Stomach smooth muscle (tissue), 2 donors: ENCODE measurements at regions not wholly inside any gene's neighbourhood (a gene's known extent, or its start where the extent isn't known, plus 50 kb on each side); places are given as distances from the start of the nearest gene placed in this dataset.

Source experiments
- H3K27ac ChIP-seq: one replicate; pipeline ENCODE4 v1.7.0; 2013; ENCODE audit warnings: mild to moderate bottlenecking, low read length, inconsistent platforms
- H3K27me3 ChIP-seq, 2 donors: one replicate each; pipeline ENCODE4 v1.7.0; 2013; ENCODE audit warnings: low read length in 2 of 2; ENCODE audit not compliant: insufficient read depth in 2 of 2, control insufficient read depth in 1 of 2
- H3K36me3 ChIP-seq, 2 donors: one replicate each; pipeline ENCODE4 v1.7.0; 2013; ENCODE audit warnings: low read length in 2 of 2; ENCODE audit not compliant: control insufficient read depth in 2 of 2, insufficient read depth in 2 of 2
- H3K4me1 ChIP-seq: one replicate; pipeline ENCODE4 v1.7.0; 2013; ENCODE audit warnings: low read length; ENCODE audit not compliant: control insufficient read depth, insufficient read depth
- H3K4me3 ChIP-seq, 2 donors: one replicate each; pipeline ENCODE4 v1.7.0; 2013; ENCODE audit warnings: low read length in 2 of 2
- H3K9ac ChIP-seq, 2 donors: one replicate each; pipeline ENCODE4 v1.7.0; 2013; ENCODE audit warnings: low read length in 2 of 2, mild to moderate bottlenecking in 1 of 2
- H3K9me3 ChIP-seq, 2 donors: one replicate each; pipeline ENCODE4 v1.7.0; 2013; ENCODE audit warnings: low read length in 2 of 2; ENCODE audit not compliant: control insufficient read depth in 2 of 2
- donor health status: healthy.
- donor health status: Pancreatic carcinoma.

GRCh38 chr4:124523816-124524215 is 188.7 kb downstream of the ANKRD50 start:
- Histone ChIP-seq H3K9ac (no peak overlapping the region), H3K27me3 (no peaks in the 10 kb centered on the region), H3K4me1 (no peaks in the 10 kb centered on the region)

GRCh38 chr4:124525524-124525923 is 187.0 kb downstream of the ANKRD50 start:
- Histone ChIP-seq H3K4me3 (no peak overlapping the region), H3K9ac (no peak overlapping the region), H3K36me3 (no peaks in the 10 kb centered on the region), H3K27me3 (no peaks in the 10 kb centered on the region), H3K9me3 (no peaks in the 10 kb centered on the region), H3K27ac (no peak overlapping the region), H3K4me1 (no peaks in the 10 kb centered on the region)

More at GRCh38 chr4:124523816-124524215, 188.7 kb downstream of the ANKRD50 start:
- Histone ChIP-seq H3K4me3 (no peak overlapping the region), H3K9me3 (no peaks in the 10 kb centered on the region), H3K27ac (no peak overlapping the region), H3K36me3 (no peaks in the 10 kb centered on the region)

GRCh38 chr4:124526331-124526730 is 186.2 kb downstream of the ANKRD50 start:
- no peak overlapping the region for H3K4me3 ChIP-seq
- H3K27ac ChIP-seq = no peak overlapping the region

GRCh38 chr4:124526769-124527168 is 185.8 kb downstream of the ANKRD50 start:
- H3K4me1 ChIP-seq = no peaks in the 10 kb centered on the region
- no peak overlapping the region for H3K9ac ChIP-seq
- H3K4me3 ChIP-seq = no peak overlapping the region
- H3K27me3 ChIP-seq = no peaks in the 10 kb centered on the region
- no peaks in the 10 kb centered on the region for H3K9me3 ChIP-seq
- no peaks in the 10 kb centered on the region for H3K36me3 ChIP-seq
- no peak overlapping the region for H3K27ac ChIP-seq

More at GRCh38 chr4:124526331-124526730, 186.2 kb downstream of the ANKRD50 start:
- H3K9me3 ChIP-seq = no peaks in the 10 kb centered on the region
- H3K4me1 ChIP-seq = no peaks in the 10 kb centered on the region
- no peak overlapping the region for H3K9ac ChIP-seq
- no peaks in the 10 kb centered on the region for H3K36me3 ChIP-seq
- H3K27me3 ChIP-seq = no peaks in the 10 kb centered on the region

GRCh38 chr4:124527364-124527763 is 185.2 kb downstream of the ANKRD50 start:
- Histone ChIP-seq H3K27ac (no peak overlapping the region), H3K9ac (no peak overlapping the region), H3K9me3 (no peaks in the 10 kb centered on the region)

GRCh38 chr4:124529131-124529530 is 183.4 kb downstream of the ANKRD50 start:
- H3K4me3 ChIP-seq = no peak overlapping the region
- H3K27ac ChIP-seq = no peak overlapping the region
- no peaks in the 10 kb centered on the region for H3K36me3 ChIP-seq
- H3K27me3 ChIP-seq = no peaks in the 10 kb centered on the region
- H3K9ac ChIP-seq = no peak overlapping the region
- H3K9me3 ChIP-seq = no peaks in the 10 kb centered on the region
- H3K4me1 ChIP-seq = no peaks in the 10 kb centered on the region

More at GRCh38 chr4:124527364-124527763, 185.2 kb downstream of the ANKRD50 start:
- Histone ChIP-seq H3K36me3 (no peaks in the 10 kb centered on the region), H3K27me3 (no peaks in the 10 kb centered on the region), H3K4me1 (no peaks in the 10 kb centered on the region), H3K4me3 (no peak overlapping the region)

- no peaks in the 10 kb centered on the region for H3K36me3 ChIP-seq
- no peaks in the 10 kb centered on the region for H3K4me1 ChIP-seq
- no peaks in the 10 kb centered on the region for H3K9me3 ChIP-seq
- H3K4me3 ChIP-seq = no peak overlapping the region
- no peak overlapping the region for H3K9ac ChIP-seq
- no peaks in the 10 kb centered on the region for H3K27me3 ChIP-seq
- H3K27ac ChIP-seq = no peak overlapping the region
Observed at GRCh38 chr4:124530464-124531077, 182.0 kb downstream of the ANKRD50 start.

GRCh38 chr4:124534131-124534530 is 178.4 kb downstream of the ANKRD50 start:
- H3K4me1 ChIP-seq = no peaks in the 10 kb centered on the region
- H3K4me3 ChIP-seq = no peak overlapping the region
- H3K9me3 ChIP-seq = no peaks in the 10 kb centered on the region

GRCh38 chr4:124535003-124535402 is 177.5 kb downstream of the ANKRD50 start:
- H3K9ac ChIP-seq = no peak overlapping the region
- H3K9me3 ChIP-seq = no peaks in the 10 kb centered on the region
- no peaks in the 10 kb centered on the region for H3K4me1 ChIP-seq
- H3K27me3 ChIP-seq = no peaks in the 10 kb centered on the region
- no peak overlapping the region for H3K27ac ChIP-seq
- H3K36me3 ChIP-seq = no peaks in the 10 kb centered on the region
- no peak overlapping the region for H3K4me3 ChIP-seq

More at GRCh38 chr4:124534131-124534530, 178.4 kb downstream of the ANKRD50 start:
- H3K9ac ChIP-seq = no peak overlapping the region
- no peaks in the 10 kb centered on the region for H3K27me3 ChIP-seq
- H3K36me3 ChIP-seq = no peaks in the 10 kb centered on the region
- no peak overlapping the region for H3K27ac ChIP-seq

GRCh38 chr4:124536946-124537345 is 175.6 kb downstream of the ANKRD50 start:
- Histone ChIP-seq H3K4me1 (no peaks in the 10 kb centered on the region), H3K27me3 (no peaks in the 10 kb centered on the region), H3K4me3 (no peak overlapping the region), H3K9ac (no peak overlapping the region), H3K27ac (no peak overlapping the region), H3K36me3 (no peaks in the 10 kb centered on the region), H3K9me3 (no peaks in the 10 kb centered on the region)

GRCh38 chr4:124537971-124538370 is 174.6 kb downstream of the ANKRD50 start:
- no peaks in the 10 kb centered on the region for H3K27me3 ChIP-seq
- no peaks in the 10 kb centered on the region for H3K9me3 ChIP-seq

More at GRCh38 chr4:124537971-124538370, 174.6 kb downstream of the ANKRD50 start:
- H3K27ac ChIP-seq = no peak overlapping the region
- H3K4me1 ChIP-seq = no peaks in the 10 kb centered on the region
- H3K9ac ChIP-seq = no peak overlapping the region
- H3K4me3 ChIP-seq = no peak overlapping the region
- H3K36me3 ChIP-seq = no peaks in the 10 kb centered on the region
